WTC11 (cell line): ENCODE measurements at regions not wholly inside any gene's neighbourhood (a gene's known extent, or its start where the extent isn't known, plus 50 kb on each side); places are given as distances from the start of the nearest gene placed in this dataset.

ENCODE experiments used
- ATAC-seq: fragments of 200-7000 bp; cut with Tn5 transposase; 2 replicates; pipeline ENCODE4 v1.10.0; 2021; ENCODE audit warnings: mild to moderate bottlenecking, moderate library complexity
- CTCF ChIA-PET: fragments of 300-600 bp; sonication (Branson Sonifier 250); formaldehyde crosslinking; loops from one replicate; lab custom pipeline; 2021; ENCODE audit warnings: antibody characterized with exemption; lab: Charles Lee
- POLR2A ChIA-PET: fragments of 350-600 bp; sonication (Branson Sonifier 250); formaldehyde crosslinking; loops from one replicate; lab custom pipeline; 2021; ENCODE audit warnings: antibody characterized with exemption; lab: Charles Lee
- DNase-seq: peaks from one replicate; pipeline ENCODE4 v3.0.0; 2021; ENCODE audit warnings: low spot score
- H3K27ac Mint-ChIP-seq: 2 replicates; pipeline ENCODE4 v1.8.0; 2021; ENCODE audit warnings: mixed read lengths
- H3K27me3 Mint-ChIP-seq: 2 replicates; pipeline ENCODE4 v1.8.0; 2021; ENCODE audit warnings: low read depth, mild to moderate bottlenecking, moderate library complexity, mixed read lengths
- H3K36me3 Mint-ChIP-seq: 2 replicates; pipeline ENCODE4 v1.8.0; 2021; ENCODE audit warnings: mixed read lengths
- H3K4me1 Mint-ChIP-seq: 2 replicates; pipeline ENCODE4 v1.8.0; 2022; ENCODE audit warnings: mixed read lengths
- H3K4me3 Mint-ChIP-seq: 2 replicates; pipeline ENCODE4 v1.8.0; 2021; ENCODE audit warnings: mild to moderate bottlenecking, moderate library complexity, mixed read lengths
- H3K9me3 Mint-ChIP-seq: 2 replicates; pipeline ENCODE4 v1.8.0; 2021; ENCODE audit warnings: mixed read lengths
- EMX1 ChIP-seq: fragments of 250-450 bp; sonication (Bioruptor Pico); IDR thresholded peaks from 2 replicates; pipeline ENCODE4 v1.8.0; 2021; ENCODE audit warnings: mild to moderate bottlenecking
- FOXP1 ChIP-seq: sonication (generic); formaldehyde crosslinking; IDR thresholded peaks from 2 replicates; pipeline ENCODE4 v1.8.0; 2022; ENCODE audit warnings: missing genetic modification reagents, mild to moderate bottlenecking, moderate library complexity, borderline replicate concordance
- GTF2I ChIP-seq: fragments of 250-450 bp; sonication (Bioruptor Pico); conservative IDR thresholded peaks from 2 replicates; pipeline ENCODE4 v1.4.0; 2021; ENCODE audit warnings: mild to moderate bottlenecking
- JAZF1 ChIP-seq: fragments of 250-450 bp; sonication (Bioruptor Pico); IDR thresholded peaks from 2 replicates; pipeline ENCODE4 v1.9.0; 2021; ENCODE audit warnings: moderate library complexity, mild to moderate bottlenecking, inconsistent platforms
- NR1H2 ChIP-seq: sonication (generic); formaldehyde crosslinking; IDR thresholded peaks from 2 replicates; pipeline ENCODE4 v1.9.0; 2021; ENCODE audit warnings: mild to moderate bottlenecking, moderate library complexity, missing genetic modification reagents
- RELA ChIP-seq: sonication (generic); formaldehyde crosslinking; IDR thresholded peaks from 2 replicates; pipeline ENCODE4 v1.8.1; 2022; ENCODE audit warnings: missing genetic modification reagents, mild to moderate bottlenecking, borderline replicate concordance
- SOX15 ChIP-seq: fragments of 250-450 bp; sonication (Bioruptor Pico); IDR thresholded peaks from 2 replicates; pipeline ENCODE4 v1.9.0; 2021; ENCODE audit warnings: mild to moderate bottlenecking
- TCF7 ChIP-seq: sonication (generic); formaldehyde crosslinking; IDR thresholded peaks from 2 replicates; pipeline ENCODE4 v1.8.0; 2022; ENCODE audit warnings: mild to moderate bottlenecking, low read depth, missing genetic modification reagents, moderate library complexity
- ZNF263 ChIP-seq: sonication (generic); formaldehyde crosslinking; IDR thresholded peaks from 2 replicates; pipeline ENCODE4 v1.8.1; 2022; ENCODE audit warnings: low read depth, mild to moderate bottlenecking, moderate library complexity, missing genetic modification reagents
- ZNF317 ChIP-seq: sonication (generic); formaldehyde crosslinking; IDR thresholded peaks from 2 replicates; pipeline ENCODE4 v1.8.1; 2023; ENCODE audit warnings: low read depth, mild to moderate bottlenecking, moderate library complexity, missing genetic modification reagents, borderline replicate concordance
- ZNF512 ChIP-seq: sonication (generic); formaldehyde crosslinking; IDR thresholded peaks from 2 replicates; pipeline ENCODE4 v1.8.1; 2022; ENCODE audit warnings: missing genetic modification reagents, borderline replicate concordance
- TF ChIP-seq, protein P1 (sequence below): sonication (generic); formaldehyde crosslinking; IDR thresholded peaks from 2 replicates; pipeline ENCODE4 v1.8.1; 2022; ENCODE audit warnings: mild to moderate bottlenecking, missing genetic modification reagents, moderate library complexity, borderline replicate concordance
- TF ChIP-seq, protein P2 (sequence below): sonication (generic); formaldehyde crosslinking; IDR thresholded peaks from 2 replicates; pipeline ENCODE4 v1.8.0; 2022; ENCODE audit warnings: mild to moderate bottlenecking, missing genetic modification reagents
- TF ChIP-seq, protein P3 (sequence below): fragments of 250-450 bp; sonication (Bioruptor Pico); IDR thresholded peaks from 2 replicates; pipeline ENCODE4 v1.9.0; 2021; ENCODE audit warnings: moderate library complexity, mild to moderate bottlenecking, inconsistent platforms, borderline replicate concordance
- TF ChIP-seq, protein P4 (sequence below): sonication (generic); formaldehyde crosslinking; IDR thresholded peaks from 2 replicates; pipeline ENCODE4 v1.8.1; 2023; ENCODE audit warnings: mild to moderate bottlenecking, missing genetic modification reagents
- TF ChIP-seq, protein P5 (sequence below): sonication (generic); formaldehyde crosslinking; IDR thresholded peaks from 2 replicates; pipeline ENCODE4 v1.8.1; 2023; ENCODE audit warnings: mild to moderate bottlenecking, missing genetic modification reagents

DNA sequence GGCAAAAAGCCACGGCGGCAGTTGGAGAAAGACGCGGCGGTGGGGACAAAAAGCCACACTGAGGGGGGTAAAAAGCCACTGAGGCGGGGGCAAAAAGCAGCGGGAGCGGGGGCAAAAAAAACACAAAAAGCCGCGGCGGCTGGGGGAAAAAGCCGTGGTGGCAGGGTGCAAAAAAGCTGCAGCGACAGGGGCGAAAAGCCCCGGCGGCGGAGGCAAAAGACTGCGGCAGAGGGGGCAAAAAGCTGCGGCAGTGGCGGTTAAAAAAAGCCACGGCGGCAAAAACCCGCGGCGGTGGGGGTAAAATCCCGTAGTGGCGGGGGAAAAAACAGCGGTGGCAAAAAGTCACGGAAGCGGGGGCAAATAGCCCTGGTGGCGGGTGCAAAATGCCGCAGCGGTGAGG lies 527.3 kb downstream of the ZNF33B start:
- ATAC-seq (no peak), DNase-seq (no peak)
- TF ChIP-seq ZNF263 (CRISPR knock-in tag) (no peak), RELA (no peak), NR1H2 (no peak), ZNF317 (CRISPR knock-in tag) (no peak), TCF7 (no peak), EMX1 (CRISPR knock-in tag) (no peak), GTF2I (CRISPR knock-in tag) (no peak), ZNF512 (CRISPR knock-in tag) (no peak), FOXP1 (CRISPR knock-in tag) (no peak), JAZF1 (CRISPR knock-in tag) (no peak), SOX15 (CRISPR knock-in tag) (no peak)
- TF ChIP-seq, protein P1, sequence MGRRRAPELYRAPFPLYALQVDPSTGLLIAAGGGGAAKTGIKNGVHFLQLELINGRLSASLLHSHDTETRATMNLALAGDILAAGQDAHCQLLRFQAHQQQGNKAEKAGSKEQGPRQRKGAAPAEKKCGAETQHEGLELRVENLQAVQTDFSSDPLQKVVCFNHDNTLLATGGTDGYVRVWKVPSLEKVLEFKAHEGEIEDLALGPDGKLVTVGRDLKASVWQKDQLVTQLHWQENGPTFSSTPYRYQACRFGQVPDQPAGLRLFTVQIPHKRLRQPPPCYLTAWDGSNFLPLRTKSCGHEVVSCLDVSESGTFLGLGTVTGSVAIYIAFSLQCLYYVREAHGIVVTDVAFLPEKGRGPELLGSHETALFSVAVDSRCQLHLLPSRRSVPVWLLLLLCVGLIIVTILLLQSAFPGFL (CRISPR knock-in tag), result no peak
- TF ChIP-seq, protein P2, sequence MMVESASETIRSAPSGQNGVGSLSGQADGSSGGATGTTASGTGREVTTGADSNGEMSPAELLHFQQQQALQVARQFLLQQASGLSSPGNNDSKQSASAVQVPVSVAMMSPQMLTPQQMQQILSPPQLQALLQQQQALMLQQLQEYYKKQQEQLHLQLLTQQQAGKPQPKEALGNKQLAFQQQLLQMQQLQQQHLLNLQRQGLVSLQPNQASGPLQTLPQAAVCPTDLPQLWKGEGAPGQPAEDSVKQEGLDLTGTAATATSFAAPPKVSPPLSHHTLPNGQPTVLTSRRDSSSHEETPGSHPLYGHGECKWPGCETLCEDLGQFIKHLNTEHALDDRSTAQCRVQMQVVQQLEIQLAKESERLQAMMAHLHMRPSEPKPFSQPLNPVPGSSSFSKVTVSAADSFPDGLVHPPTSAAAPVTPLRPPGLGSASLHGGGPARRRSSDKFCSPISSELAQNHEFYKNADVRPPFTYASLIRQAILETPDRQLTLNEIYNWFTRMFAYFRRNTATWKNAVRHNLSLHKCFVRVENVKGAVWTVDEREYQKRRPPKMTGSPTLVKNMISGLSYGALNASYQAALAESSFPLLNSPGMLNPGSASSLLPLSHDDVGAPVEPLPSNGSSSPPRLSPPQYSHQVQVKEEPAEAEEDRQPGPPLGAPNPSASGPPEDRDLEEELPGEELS (CRISPR knock-in tag), result no peak
- TF ChIP-seq, protein P3, sequence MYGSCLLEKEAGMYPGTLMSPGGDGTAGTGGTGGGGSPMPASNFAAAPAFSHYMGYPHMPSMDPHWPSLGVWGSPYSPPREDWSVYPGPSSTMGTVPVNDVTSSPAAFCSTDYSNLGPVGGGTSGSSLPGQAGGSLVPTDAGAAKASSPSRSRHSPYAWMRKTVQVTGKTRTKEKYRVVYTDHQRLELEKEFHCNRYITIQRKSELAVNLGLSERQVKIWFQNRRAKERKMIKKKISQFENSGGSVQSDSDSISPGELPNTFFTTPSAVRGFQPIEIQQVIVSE, result no peak
- TF ChIP-seq, protein P4, sequence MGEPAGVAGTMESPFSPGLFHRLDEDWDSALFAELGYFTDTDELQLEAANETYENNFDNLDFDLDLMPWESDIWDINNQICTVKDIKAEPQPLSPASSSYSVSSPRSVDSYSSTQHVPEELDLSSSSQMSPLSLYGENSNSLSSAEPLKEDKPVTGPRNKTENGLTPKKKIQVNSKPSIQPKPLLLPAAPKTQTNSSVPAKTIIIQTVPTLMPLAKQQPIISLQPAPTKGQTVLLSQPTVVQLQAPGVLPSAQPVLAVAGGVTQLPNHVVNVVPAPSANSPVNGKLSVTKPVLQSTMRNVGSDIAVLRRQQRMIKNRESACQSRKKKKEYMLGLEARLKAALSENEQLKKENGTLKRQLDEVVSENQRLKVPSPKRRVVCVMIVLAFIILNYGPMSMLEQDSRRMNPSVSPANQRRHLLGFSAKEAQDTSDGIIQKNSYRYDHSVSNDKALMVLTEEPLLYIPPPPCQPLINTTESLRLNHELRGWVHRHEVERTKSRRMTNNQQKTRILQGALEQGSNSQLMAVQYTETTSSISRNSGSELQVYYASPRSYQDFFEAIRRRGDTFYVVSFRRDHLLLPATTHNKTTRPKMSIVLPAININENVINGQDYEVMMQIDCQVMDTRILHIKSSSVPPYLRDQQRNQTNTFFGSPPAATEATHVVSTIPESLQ (CRISPR knock-in tag), result no peak
- TF ChIP-seq, protein P5, sequence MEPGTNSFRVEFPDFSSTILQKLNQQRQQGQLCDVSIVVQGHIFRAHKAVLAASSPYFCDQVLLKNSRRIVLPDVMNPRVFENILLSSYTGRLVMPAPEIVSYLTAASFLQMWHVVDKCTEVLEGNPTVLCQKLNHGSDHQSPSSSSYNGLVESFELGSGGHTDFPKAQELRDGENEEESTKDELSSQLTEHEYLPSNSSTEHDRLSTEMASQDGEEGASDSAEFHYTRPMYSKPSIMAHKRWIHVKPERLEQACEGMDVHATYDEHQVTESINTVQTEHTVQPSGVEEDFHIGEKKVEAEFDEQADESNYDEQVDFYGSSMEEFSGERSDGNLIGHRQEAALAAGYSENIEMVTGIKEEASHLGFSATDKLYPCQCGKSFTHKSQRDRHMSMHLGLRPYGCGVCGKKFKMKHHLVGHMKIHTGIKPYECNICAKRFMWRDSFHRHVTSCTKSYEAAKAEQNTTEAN (CRISPR knock-in tag), result no peak
- H3K27me3 Mint-ChIP-seq, result peaks cover 4% of the 10 kb centered on the region
- H3K4me3 Mint-ChIP-seq, result no peak overlapping the region
- peaks cover 33% of the 10 kb centered on the region for H3K9me3 Mint-ChIP-seq
- no peaks in the 10 kb centered on the region for H3K4me1 Mint-ChIP-seq
- peaks cover 31% of the 10 kb centered on the region for H3K36me3 Mint-ChIP-seq
- ChIA-PET POLR2A (no interaction called here), CTCF (no interaction called here)
- H3K27ac Mint-ChIP-seq, result no peak overlapping the region
